SK-N-SH (cell line): ENCODE measurements at regions not wholly inside any gene's neighbourhood (a gene's known extent, or its start where the extent isn't known, plus 50 kb on each side); places are given as distances from the start of the nearest gene placed in this dataset.
A peak's percentile ranks its signal among the peaks of the same experiment; 100 is the strongest.

Experiments
- CTCF ChIA-PET: fragments of 300-600, 350-600 bp; formaldehyde crosslinking; extraction: SDS; loops from one replicate; lab custom pipeline; 2021; lab: Yijun Ruan, JAX
- POLR2A ChIA-PET: fragments of 350-600 bp; sonication (Branson Sonifier 250); formaldehyde crosslinking; extraction: SDS; loops from one replicate; lab custom pipeline; 2020; ENCODE audit warnings: antibody characterized with exemption, inconsistent platforms; lab: Yijun Ruan, JAX
- DNase-seq: peaks from one replicate; pipeline ENCODE4 v3.0.0; 2012
- H2AFZ ChIP-seq: fragments of 200-600 bp; sonication (generic); 2 replicates; pipeline ENCODE4 v1.8.1; 2016; ENCODE audit warnings: antibody characterized with exemption, mild to moderate bottlenecking, low read depth
- H3F3A ChIP-seq: fragments of 200-600 bp; sonication (generic); replicated peaks from 2 replicates; pipeline ENCODE3; 2016; ENCODE audit warnings: antibody characterized with exemption, mild to moderate bottlenecking; ENCODE audit not compliant: insufficient read depth
- H3K27ac ChIP-seq, 2 experiments: fragments of 200-500 bp in 1 of 2; fragments of 200-600 bp in 1 of 2; sonication (Bioruptor generic) in 1 of 2; sonication (generic), shearing (Covaris generic) in 1 of 2; 2 replicates each; pipeline versions ENCODE4 v1.5.1 to v1.6.1; 2014 to 2016; ENCODE audit warnings: low read depth in 2 of 2, inconsistent platforms in 1 of 2, low read length in 1 of 2, mild to moderate bottlenecking in 1 of 2, mixed read lengths in 1 of 2
- H3K27me3 ChIP-seq: fragments of 200-600 bp; sonication (generic), shearing (Covaris generic); 2 replicates; pipeline ENCODE4 v1.6.1; 2016; ENCODE audit warnings: mixed run types; ENCODE audit not compliant: insufficient read depth
- H3K36me3 ChIP-seq, 2 experiments: fragments of 200-500 bp in 1 of 2; fragments of 200-600 bp in 1 of 2; sonication (Bioruptor generic) in 1 of 2; sonication (generic) in 1 of 2; replicated peaks in 1 of 2; 2 replicates each; pipeline versions ENCODE3 to v1.5.1; 2014 to 2016; ENCODE audit warnings: low read length in 1 of 2, mild to moderate bottlenecking in 1 of 2; ENCODE audit not compliant: insufficient read depth in 2 of 2, control insufficient read depth in 1 of 2
- H3K4me1 ChIP-seq, 2 experiments: fragments of 200-500 bp in 1 of 2; fragments of 200-600 bp in 1 of 2; sonication (Bioruptor generic) in 1 of 2; sonication (generic), shearing (Covaris generic) in 1 of 2; 2 replicates each; pipeline versions ENCODE4 v1.5.1 to v1.6.1; 2014 to 2016; ENCODE audit warnings: low read depth in 1 of 2, low read length in 1 of 2, mixed run types in 1 of 2; ENCODE audit not compliant: insufficient read depth in 2 of 2, control insufficient read depth in 1 of 2
- H3K4me2 ChIP-seq: fragments of 200-600 bp; sonication (generic), shearing (Covaris generic); 2 replicates; pipeline ENCODE4 v1.6.1; 2017; ENCODE audit warnings: mixed run types
- H3K4me3 ChIP-seq, 2 experiments: fragments of 200-500 bp in 1 of 2; fragments of 200-600 bp in 1 of 2; sonication (Bioruptor generic) in 1 of 2; sonication (generic), shearing (Covaris generic) in 1 of 2; 2 replicates each; pipeline versions ENCODE4 v1.5.1 to v1.8.1; 2014 to 2016; ENCODE audit warnings: low read depth in 2 of 2, inconsistent platforms in 1 of 2, low read length in 1 of 2, mild to moderate bottlenecking in 1 of 2, mixed read lengths in 1 of 2, moderate library complexity in 1 of 2
- H3K79me2 ChIP-seq: fragments of 200-600 bp; sonication (generic); 2 replicates; pipeline ENCODE4 v1.8.1; 2017; ENCODE audit warnings: mild to moderate bottlenecking; ENCODE audit not compliant: insufficient read depth
- H3K9ac ChIP-seq: fragments of 200-600 bp; sonication (generic); 2 replicates; pipeline ENCODE4 v1.6.1; 2017; ENCODE audit warnings: mixed run types
- H3K9me2 ChIP-seq: fragments of 200-600 bp; sonication (generic); 2 replicates; pipeline ENCODE4 v1.6.1; 2017; ENCODE audit warnings: mixed run types
- H3K9me3 ChIP-seq: fragments of 200-600 bp; sonication (generic); 2 replicates; pipeline ENCODE4 v1.6.1; 2017; ENCODE audit warnings: mixed run types, mild to moderate bottlenecking, moderate library complexity
- H4K20me1 ChIP-seq: fragments of 200-600 bp; sonication (generic); 2 replicates; pipeline ENCODE4 v1.6.1; 2017; ENCODE audit warnings: mild to moderate bottlenecking, mixed run types; ENCODE audit not compliant: insufficient read depth
- CHD2 ChIP-seq: fragments of 150-350 bp; IDR thresholded peaks from 2 replicates; pipeline ENCODE4 v1.6.1; 2018; ENCODE audit warnings: low read length; ENCODE audit not compliant: partially characterized antibody
- CTCF ChIP-seq: fragments of 200-600 bp; sonication (generic); IDR thresholded peaks from 2 replicates; pipeline ENCODE4 v1.6.1; 2017; ENCODE audit warnings: antibody characterized with exemption, mild to moderate bottlenecking, moderate library complexity
- ELF1 ChIP-seq: IDR thresholded peaks from 2 replicates; pipeline ENCODE4 v1.4.0; 2012
- FOSL2 ChIP-seq: IDR thresholded peaks from 2 replicates; pipeline ENCODE4 v1.4.0; 2012; ENCODE audit warnings: low read depth, mild to moderate bottlenecking, moderate library complexity, borderline replicate concordance
- FOXJ3 ChIP-seq: sonication (generic); formaldehyde crosslinking; IDR thresholded peaks from 2 replicates; pipeline ENCODE4 v1.5.1; 2020; ENCODE audit warnings: mild to moderate bottlenecking, missing genetic modification reagents
- FOXM1 ChIP-seq: IDR thresholded peaks from 2 replicates; pipeline ENCODE4 v1.4.0; 2012; ENCODE audit warnings: low read depth, mild to moderate bottlenecking
- IRF3 ChIP-seq: fragments of 150-350 bp; IDR thresholded peaks from 2 replicates; pipeline ENCODE4 v1.6.1; 2016; ENCODE audit warnings: mild to moderate bottlenecking, low read depth, low read length
- POLR2AphosphoS5 ChIP-seq: IDR thresholded peaks from 2 replicates; pipeline ENCODE4 v1.6.1; 2012; ENCODE audit warnings: low read depth, low read length
- RAD21 ChIP-seq: IDR thresholded peaks from 2 replicates; pipeline ENCODE4 v1.6.1; 2012; ENCODE audit warnings: mild to moderate bottlenecking, low read length
- RCOR1 ChIP-seq: fragments of 150-350 bp; IDR thresholded peaks from 2 replicates; pipeline ENCODE4 v1.6.1; 2017; ENCODE audit warnings: antibody characterized with exemption, low read length
- RXRA ChIP-seq: IDR thresholded peaks from 2 replicates; pipeline ENCODE4 v1.4.0; 2012; ENCODE audit warnings: low read depth, mild to moderate bottlenecking, borderline replicate concordance
- SIN3A ChIP-seq: IDR thresholded peaks from 2 replicates; pipeline ENCODE4 v1.6.1; 2012; ENCODE audit warnings: low read depth, mild to moderate bottlenecking, low read length, moderate library complexity, borderline replicate concordance
- TAF1 ChIP-seq: IDR thresholded peaks from 2 replicates; pipeline ENCODE4 v1.6.1; 2012; ENCODE audit warnings: low read depth, mild to moderate bottlenecking, low read length, moderate library complexity, borderline replicate concordance
- TEAD4 ChIP-seq: IDR thresholded peaks from 2 replicates; pipeline ENCODE4 v1.4.0; 2012; ENCODE audit warnings: mild to moderate bottlenecking, borderline replicate concordance; ENCODE audit not compliant: insufficient read depth
- USF1 ChIP-seq: IDR thresholded peaks from 2 replicates; pipeline ENCODE4 v1.4.0; 2012; ENCODE audit warnings: low read depth, borderline replicate concordance
- USF2 ChIP-seq: fragments of 150-350 bp; IDR thresholded peaks from 2 replicates; pipeline ENCODE4 v1.6.1; 2017; ENCODE audit warnings: antibody characterized with exemption, low read length, low read depth, borderline replicate concordance
- WGBS: methylation state at CpG from one replicate; pipeline ENCODE4 v1.1.6; 2017; ENCODE audit warnings: low lambda C conversion rate; 5-methylcytosine and 5-hydroxymethylcytosine counted together

- no peaks in the 10 kb centered on the region for H3K79me2 ChIP-seq
- H3K27ac ChIP-seq, result no peak overlapping the region
- no peak for DNase-seq
- no peak overlapping the region for H3K4me3 ChIP-seq
- peaks cover 0 to 20% of the 10 kb centered on the region in 2 experiments; a peak in 1 of 4 replicates for H3K4me1 ChIP-seq
- ChIA-PET POLR2A (no interaction called here), CTCF (no interaction called here)
- H3K27me3 ChIP-seq, result no peaks in the 10 kb centered on the region
- no peaks in the 10 kb centered on the region for H3K9me2 ChIP-seq
- H3K9me3 ChIP-seq, result peaks cover 9% of the 10 kb centered on the region; the same call in 1 of the 2 replicates
- no peaks in the 10 kb centered on the region for H4K20me1 ChIP-seq
- 57% methylated on average over 2 of the region's 2 CpGs for WGBS
- no peak overlapping the region for H3K9ac ChIP-seq
- H3K4me2 ChIP-seq, result no peak overlapping the region
- peaks cover 32% of the 10 kb centered on the region for H3F3A ChIP-seq
- no peak for TF ChIP-seq RCOR1
- TF ChIP-seq FOXM1, result no peak
- TF ChIP-seq IRF3, result no peak
- TF ChIP-seq FOXJ3 (CRISPR knock-in tag), result no peak
- no peak for TF ChIP-seq CHD2
- TF ChIP-seq RXRA, result no peak
- no peak for TF ChIP-seq SIN3A
- no peak for TF ChIP-seq TAF1
- TF ChIP-seq POLR2AphosphoS5, result no peak
- TF ChIP-seq FOSL2, result no peak
- no peak for TF ChIP-seq USF1
- no peak for TF ChIP-seq CTCF
- no peak for TF ChIP-seq RAD21
- no peak for TF ChIP-seq TEAD4
- TF ChIP-seq ELF1, result no peak
- no peak for TF ChIP-seq USF2
- H2AFZ ChIP-seq, result peak overlapping the region; percentile 44; the same call in 1 of the 2 replicates
- H3K36me3 ChIP-seq, result peaks cover 0 to 5% of the 10 kb centered on the region in 2 experiments
These were observed 203.2 kb upstream of the SMLR1 start for GRCh38 chr6:130624046-130624445.
